NCI-H2196 (cell line): ENCODE measurements at regions not wholly inside any gene's neighbourhood (a gene's known extent, or its start where the extent isn't known, plus 50 kb on each side); places are given as distances from the start of the nearest gene placed in this dataset.
A peak's percentile ranks its signal among the peaks of the same experiment; 100 is the strongest.
"Not testable (repeated sequence)": the region's sequence is repeated elsewhere in the genome, so short reads cannot be mapped to it uniquely, and the experiment has no call there.

ENCODE experiments used
- DNase-seq: peaks from one replicate; lab custom pipeline; 2025; ENCODE audit not compliant: unreplicated experiment; lab: John Stamatoyannopoulos, UW

- peak; percentile 37 for DNase-seq
Observed at GRCh38 chr1:55813618-55814017, 598.5 kb upstream of the USP24 start.

- no peak for DNase-seq
Observed at GRCh38 chr1:55812281-55812680, 597.1 kb upstream of the USP24 start.

GRCh38 chr1:55808263-55808662 lies 593.1 kb upstream of the USP24 start:
- DNase-seq, result no peak

DNA sequence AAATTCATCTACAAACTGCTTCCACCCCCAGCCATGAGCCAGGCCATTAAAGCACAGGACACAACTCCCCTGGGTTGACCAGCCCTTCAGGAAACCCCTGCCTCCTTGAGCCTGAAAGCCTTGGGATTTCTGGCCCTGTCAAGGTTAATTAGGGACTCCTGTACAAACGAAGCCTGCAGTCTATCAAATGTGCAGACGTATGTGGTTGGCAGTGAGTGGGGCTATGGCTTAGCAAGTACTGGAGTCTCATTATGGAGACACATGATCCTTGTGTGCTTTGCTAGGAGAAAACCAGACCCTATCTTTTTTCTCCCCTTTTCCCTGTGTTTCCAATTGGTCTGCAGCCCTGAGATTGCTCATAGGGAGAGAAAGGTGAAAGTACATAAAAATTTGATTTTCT lies 588.3 kb upstream of the USP24 start:
- DNase-seq, result no peak

DNA sequence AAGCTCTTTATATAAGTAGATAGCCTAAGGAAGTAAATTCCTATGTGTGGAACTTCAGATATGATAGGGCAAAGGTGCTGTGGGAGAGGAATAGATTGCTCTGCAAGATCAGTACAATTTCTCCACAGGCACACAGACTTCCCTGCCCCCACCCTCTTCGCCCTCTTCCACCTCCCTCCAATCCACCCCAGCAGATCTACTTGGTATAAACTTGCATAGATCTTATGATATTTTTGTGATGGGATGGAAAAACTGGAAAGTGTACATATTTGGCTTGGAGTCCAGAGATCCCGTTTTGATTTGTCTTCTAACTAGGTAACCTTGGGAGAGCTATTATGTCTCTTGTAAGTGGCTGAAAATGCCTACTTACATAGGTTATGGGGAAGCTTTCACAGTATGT lies 586.3 kb upstream of the USP24 start:
- DNase-seq, result no peak

GRCh38 chr1:55800503-55800902 lies 585.3 kb upstream of the USP24 start:
- no peak for DNase-seq

- DNase-seq, result no peak
Observed at GRCh38 chr1:55793856-55794255, 578.7 kb upstream of the USP24 start.

- DNase-seq, result no peak
Observed at GRCh38 chr1:55792870-55793269, 577.7 kb upstream of the USP24 start.

DNA sequence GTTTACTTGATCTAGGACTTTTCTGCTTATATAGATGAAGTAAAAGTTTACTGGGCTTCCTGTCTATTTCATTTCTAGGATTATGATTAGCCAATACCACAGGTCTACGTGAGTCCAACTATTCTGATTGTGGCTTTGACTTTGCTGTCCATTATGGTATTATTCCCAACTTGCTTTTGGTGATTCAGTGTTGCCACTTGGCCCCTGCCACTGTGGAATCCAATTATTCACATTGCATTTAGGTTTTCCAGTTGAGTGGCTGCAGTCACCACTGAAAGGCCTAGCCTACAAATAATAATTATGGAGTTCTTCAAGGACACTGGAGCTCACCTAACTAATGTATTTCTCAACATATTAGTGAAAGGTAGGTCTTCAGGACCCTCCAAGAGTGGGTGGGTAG lies 574.3 kb upstream of the USP24 start:
- no peak for DNase-seq

DNA sequence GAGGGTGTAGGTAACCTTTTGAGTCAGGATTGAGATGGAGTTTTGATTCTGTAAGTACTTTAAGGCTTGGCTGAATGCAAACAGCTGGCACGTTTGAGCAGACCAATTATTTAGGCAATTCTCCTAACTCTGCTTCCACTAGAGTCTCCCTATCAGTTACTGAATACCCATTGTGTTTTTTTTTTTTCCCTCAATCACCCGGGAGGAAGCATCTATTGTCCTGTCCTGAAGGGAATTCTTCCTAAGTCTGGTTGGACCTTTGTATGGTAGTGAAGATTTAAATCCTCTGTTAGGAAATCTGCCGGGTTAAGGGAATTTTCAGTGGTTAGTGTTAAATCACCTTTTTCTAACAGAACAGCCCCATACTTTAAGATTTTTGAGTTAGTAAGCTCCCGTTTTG lies 571.2 kb upstream of the USP24 start:
- DNase-seq, result no peak

GRCh38 chr1:55784941-55785450 lies 569.8 kb upstream of the USP24 start:
- DNase-seq, result not testable (repeated sequence)

DNA sequence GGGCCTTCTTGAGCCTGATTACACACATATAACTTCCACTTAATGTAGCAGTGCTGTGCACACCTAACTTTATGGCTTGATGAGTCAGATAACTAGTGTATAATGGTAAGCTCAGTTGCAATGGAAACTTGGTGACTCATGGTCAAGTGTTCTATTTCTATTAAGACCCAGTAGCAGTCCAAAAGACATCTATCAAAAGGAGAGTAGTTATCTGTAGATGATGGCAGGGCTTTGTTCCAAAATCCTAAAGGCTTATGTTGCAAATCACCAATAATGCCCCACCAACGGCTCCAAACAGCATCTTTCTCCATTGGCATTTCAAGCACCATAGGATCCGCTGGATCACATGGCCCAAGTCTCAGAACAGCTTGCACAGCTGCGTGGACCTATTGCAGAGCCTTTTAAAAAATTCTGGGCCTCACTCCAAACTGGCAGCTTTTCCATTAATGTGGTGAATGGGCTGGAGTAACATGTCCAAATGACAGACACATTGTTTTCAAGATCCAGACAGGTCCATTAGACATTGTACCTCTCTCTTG lies 566.8 kb upstream of the USP24 start:
- DNase-seq, result peak; percentile 72

GRCh38 chr1:55781003-55781402 lies 565.8 kb upstream of the USP24 start:
- no peak for DNase-seq

- DNase-seq, result no peak
Observed at GRCh38 chr1:55777545-55777944, 562.4 kb upstream of the USP24 start.

GRCh38 chr1:55775007-55775406 lies 559.8 kb upstream of the USP24 start:
- no peak for DNase-seq

- no peak for DNase-seq
Observed at GRCh38 chr1:55774446-55774845, 559.3 kb upstream of the USP24 start.

DNA sequence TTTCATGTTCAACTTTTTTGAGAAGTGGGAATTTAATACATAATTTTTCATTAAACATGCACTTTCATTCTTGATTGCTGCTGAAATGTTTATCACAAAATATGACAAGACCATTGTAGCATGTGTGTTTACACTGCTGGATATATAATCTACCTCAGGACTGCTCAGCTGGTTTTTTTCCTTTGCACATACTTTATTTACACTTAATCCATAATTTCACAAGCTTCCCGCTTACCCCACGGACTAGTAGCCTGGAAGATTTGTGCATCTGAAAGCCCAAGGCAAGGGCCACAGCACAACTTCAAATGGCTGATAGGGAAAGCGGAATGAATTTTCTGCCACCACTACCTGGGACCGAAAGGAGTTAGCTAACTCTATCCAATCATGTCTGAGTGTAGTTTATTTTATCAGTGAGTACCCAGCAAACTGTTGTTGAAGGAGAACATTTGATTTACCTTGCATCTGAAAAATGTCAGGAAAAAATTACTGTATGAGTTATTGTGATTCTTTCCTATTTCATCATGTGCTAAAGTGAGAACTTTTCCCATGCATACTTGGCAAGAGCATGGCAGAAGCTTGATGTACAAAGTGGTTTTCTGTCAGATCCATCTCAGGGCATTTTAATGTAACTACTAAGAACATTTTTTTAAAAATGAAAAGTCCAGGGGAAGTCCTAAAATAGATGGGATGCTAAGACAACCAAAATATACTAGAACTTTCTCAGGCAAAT lies 558.2 kb upstream of the USP24 start:
- DNase-seq, result no peak

DNA sequence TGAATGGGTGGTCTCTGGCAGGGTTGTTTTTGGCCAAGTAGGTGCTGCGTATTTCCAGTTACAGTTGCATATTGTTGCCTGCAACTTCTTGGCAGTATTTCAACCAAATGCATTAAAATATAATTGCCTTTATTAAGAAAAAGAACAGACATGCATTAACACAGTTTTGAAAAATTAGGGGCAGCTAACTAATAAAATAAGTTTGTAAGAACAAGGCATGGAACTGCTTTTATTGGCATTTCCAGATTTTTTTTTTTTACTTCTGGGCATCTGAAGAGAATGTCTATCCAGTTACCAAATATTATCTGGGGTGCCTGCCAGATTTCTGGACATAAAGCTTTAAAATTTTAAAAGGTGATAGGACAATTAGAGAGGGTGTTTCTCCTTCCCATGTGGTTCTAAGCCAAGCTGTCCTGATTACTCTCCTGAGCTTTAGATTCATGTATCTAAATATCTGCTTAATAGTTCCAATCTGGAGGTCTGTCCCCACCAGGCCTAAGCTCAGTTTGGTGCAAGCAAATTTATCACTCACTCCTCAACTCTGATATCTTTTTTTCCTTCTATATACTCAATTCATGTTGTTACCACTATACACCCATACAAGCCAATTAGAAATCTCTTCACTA lies 553.3 kb upstream of the USP24 start:
- no peak for DNase-seq

DNA sequence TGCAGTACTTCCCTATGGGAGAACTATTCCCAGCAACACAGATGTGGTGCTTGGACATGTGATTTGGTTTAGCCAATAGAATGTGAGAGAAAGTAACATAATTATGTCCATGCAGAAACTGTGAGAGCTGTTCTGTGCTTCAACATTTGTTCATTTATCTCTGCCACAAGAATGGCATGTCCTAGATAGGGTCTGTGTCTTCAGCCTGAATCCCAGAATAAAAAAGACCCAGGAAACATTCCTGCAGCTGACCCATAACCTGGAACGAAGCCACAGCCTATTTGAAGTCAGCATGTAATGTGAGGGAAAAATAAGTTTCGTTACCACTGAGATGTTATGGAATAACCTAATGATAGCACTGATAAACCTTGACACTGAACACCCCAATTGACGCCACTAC lies 552.0 kb upstream of the USP24 start:
- DNase-seq, result no peak

DNA sequence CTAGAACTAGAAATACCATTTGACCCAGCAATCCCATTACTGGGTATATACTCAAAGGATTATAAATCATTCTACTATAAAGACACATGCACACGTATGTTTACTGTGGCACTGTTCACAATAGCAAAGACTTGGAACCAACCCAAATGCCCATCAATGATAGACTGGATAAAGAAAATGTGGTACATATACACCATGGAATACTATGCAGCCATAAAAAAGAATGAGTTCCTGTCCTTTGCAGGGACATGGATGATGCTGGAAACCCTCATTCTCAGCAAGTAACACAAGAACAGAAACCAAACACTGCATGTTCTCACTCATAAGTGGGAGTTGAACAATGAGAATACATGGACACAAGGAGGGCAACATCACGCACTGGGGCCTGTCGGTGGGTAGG lies 550.3 kb upstream of the USP24 start:
- not testable (repeated sequence) for DNase-seq

- no peak for DNase-seq
Observed at GRCh38 chr1:55751776-55752175, 536.6 kb upstream of the USP24 start.

GRCh38 chr1:55750628-55750995 lies 535.4 kb upstream of the USP24 start:
- no peak for DNase-seq
